IMR-90 (cell line): ENCODE measurements at regions not wholly inside any gene's neighbourhood (a gene's known extent, or its start where the extent isn't known, plus 50 kb on each side); places are given as distances from the start of the nearest gene placed in this dataset.

Experiments used
- ATAC-seq: fragments of 200-7000 bp; cut with Tn5 transposase; 2 replicates; pipeline ENCODE4 v1.9.1; 2020; ENCODE audit warnings: low read depth, mild to moderate bottlenecking, moderate library complexity
- BruUV-seq: library from RNA; stranded (reverse); fragments of 400-500 nt; replicated peaks from 2 replicates; lab custom pipeline; 2021; lab: Mats Ljungman, UMichigan
- CTCF ChIA-PET: fragments of 300-600 bp; formaldehyde crosslinking; extraction: SDS; loops from one replicate; lab custom pipeline; 2021; ENCODE audit warnings: antibody characterized with exemption; lab: Yijun Ruan, JAX
- POLR2A ChIA-PET: fragments of 300-600 bp; sonication (Branson Sonifier 250); formaldehyde crosslinking; loops from one replicate; lab custom pipeline; 2022; ENCODE audit warnings: antibody characterized with exemption; ENCODE audit not compliant: unreplicated experiment; lab: Charles Lee
- DNase-seq: peaks from one replicate; pipeline ENCODE4 v3.0.0; 2013
- H2AFZ ChIP-seq: replicated peaks from 2 replicates; pipeline ENCODE3; 2013; ENCODE audit warnings: low read length, mild to moderate bottlenecking; ENCODE audit not compliant: poor library complexity
- H2AK5ac ChIP-seq: 2 replicates; pipeline ENCODE4 v1.6.1; 2013; ENCODE audit warnings: low read depth, low read length, inconsistent platforms
- H2AK9ac ChIP-seq: replicated peaks from 2 replicates; pipeline ENCODE3; 2013; ENCODE audit warnings: mild to moderate bottlenecking, low read depth, low read length, moderate library complexity; ENCODE audit not compliant: poor library complexity
- H2BK120ac ChIP-seq: 2 replicates; pipeline ENCODE4 v1.6.1; 2013; ENCODE audit warnings: low read depth, low read length, inconsistent platforms
- H2BK15ac ChIP-seq: 3 replicates; pipeline ENCODE4 v1.6.1; 2013; ENCODE audit warnings: low read depth, low read length, inconsistent platforms
- H2BK20ac ChIP-seq: 2 replicates; pipeline ENCODE4 v1.6.1; 2013; ENCODE audit warnings: low read depth, mild to moderate bottlenecking, inconsistent platforms, low read length, moderate library complexity
- H2BK5ac ChIP-seq: 2 replicates; pipeline ENCODE4 v1.6.1; 2013; ENCODE audit warnings: mild to moderate bottlenecking, low read depth, low read length, inconsistent platforms; ENCODE audit not compliant: poor library complexity, severe bottlenecking
- H3K14ac ChIP-seq: replicated peaks from 2 replicates; pipeline ENCODE4 v1.6.1; 2013; ENCODE audit warnings: low read depth, low read length, inconsistent platforms
- H3K18ac ChIP-seq: 2 replicates; pipeline ENCODE4 v1.6.1; 2013; ENCODE audit warnings: low read depth, low read length, control low read depth
- H3K23ac ChIP-seq: 2 replicates; pipeline ENCODE4 v1.6.1; 2013; ENCODE audit warnings: low read depth, low read length, inconsistent platforms
- H3K27ac ChIP-seq: 2 replicates; pipeline ENCODE4 v1.5.1; 2013; ENCODE audit warnings: mild to moderate bottlenecking, control low read depth, low read length; ENCODE audit not compliant: insufficient read depth
- H3K27me3 ChIP-seq: 2 replicates; pipeline ENCODE4 v1.6.1; 2013; ENCODE audit warnings: low read length; ENCODE audit not compliant: control insufficient read depth, insufficient read depth
- H3K36me3 ChIP-seq: 2 replicates; pipeline ENCODE4 v1.6.1; 2013; ENCODE audit warnings: low read length, mixed read lengths; ENCODE audit not compliant: control insufficient read depth, insufficient read depth
- H3K4ac ChIP-seq: 2 replicates; pipeline ENCODE4 v1.6.1; 2013; ENCODE audit warnings: low read depth, low read length, inconsistent platforms
- H3K4me1 ChIP-seq: 2 replicates; pipeline ENCODE4 v1.6.1; 2013; ENCODE audit warnings: low read length, mixed read lengths; ENCODE audit not compliant: control insufficient read depth, insufficient read depth
- H3K4me2 ChIP-seq: 2 replicates; pipeline ENCODE4 v1.6.1; 2013; ENCODE audit warnings: low read depth, mild to moderate bottlenecking, control low read depth, low read length, moderate library complexity
- H3K4me3 ChIP-seq: 2 replicates; pipeline ENCODE4 v1.5.1; 2013; ENCODE audit warnings: low read depth, mild to moderate bottlenecking, control low read depth, low read length, moderate library complexity; ENCODE audit not compliant: insufficient read depth
- H3K56ac ChIP-seq: 2 replicates; pipeline ENCODE4 v1.6.1; 2013; ENCODE audit warnings: low read length, inconsistent platforms; ENCODE audit not compliant: insufficient read depth; ENCODE audit errors: extremely low read depth
- H3K79me1 ChIP-seq, 2 experiments: 2 replicates each; pipeline ENCODE4 v1.6.1; 2013; ENCODE audit warnings: low read length in 2 of 2, inconsistent platforms in 1 of 2, low read depth in 1 of 2
- H3K9ac ChIP-seq: 2 replicates; pipeline ENCODE4 v1.6.1; 2013; ENCODE audit warnings: low read depth, low read length, control low read depth
- H3K9me1 ChIP-seq: 2 replicates; pipeline ENCODE4 v1.6.1; 2013; ENCODE audit warnings: low read length, inconsistent platforms; ENCODE audit not compliant: insufficient read depth
- H3K9me3 ChIP-seq: 2 replicates; pipeline ENCODE4 v1.6.1; 2013; ENCODE audit warnings: low read length; ENCODE audit not compliant: control insufficient read depth, insufficient read depth
- H4K20me1 ChIP-seq: 2 replicates; pipeline ENCODE4 v1.6.1; 2013; ENCODE audit warnings: low read length, inconsistent platforms; ENCODE audit not compliant: insufficient read depth
- H4K5ac ChIP-seq: 2 replicates; pipeline ENCODE4 v1.6.1; 2013; ENCODE audit warnings: mild to moderate bottlenecking, low read depth, low read length, control low read depth
- H4K8ac ChIP-seq, 2 experiments: 2 replicates each; pipeline ENCODE4 v1.6.1; 2013; ENCODE audit warnings: low read depth in 2 of 2, low read length in 2 of 2, control low read depth in 1 of 2, inconsistent platforms in 1 of 2
- H4K91ac ChIP-seq: 2 replicates; pipeline ENCODE4 v1.6.1; 2013; ENCODE audit warnings: low read depth, low read length, inconsistent platforms; ENCODE audit not compliant: insufficient read depth
- BHLHE40 ChIP-seq: fragments of 150-350 bp; IDR thresholded peaks from 2 replicates; pipeline ENCODE4 v1.6.1; 2016; ENCODE audit warnings: mild to moderate bottlenecking, low read depth, low read length
- CEBPB ChIP-seq: IDR thresholded peaks from 2 replicates; pipeline ENCODE4 v1.6.1; 2012; ENCODE audit warnings: low read depth, low read length, improper control_type of control experiment
- CHD1 ChIP-seq: IDR thresholded peaks from 2 replicates; pipeline ENCODE4 v1.6.1; 2012; ENCODE audit warnings: low read depth, low read length, improper control_type of control experiment
- FOS ChIP-seq: fragments of 150-350 bp; IDR thresholded peaks from 2 replicates; pipeline ENCODE4 v1.6.1; 2016; ENCODE audit warnings: low read depth, low read length
- MAFK ChIP-seq: IDR thresholded peaks from 2 replicates; pipeline ENCODE4 v1.6.1; 2012; ENCODE audit warnings: low read depth, low read length, improper control_type of control experiment
- MAZ ChIP-seq: IDR thresholded peaks from 2 replicates; pipeline ENCODE4 v1.6.1; 2012; ENCODE audit warnings: low read depth, mild to moderate bottlenecking, low read length, improper control_type of control experiment, moderate library complexity, borderline replicate concordance
- MXI1 ChIP-seq: IDR thresholded peaks from 2 replicates; pipeline ENCODE4 v1.6.1; 2012; ENCODE audit warnings: low read depth, mild to moderate bottlenecking, low read length, moderate library complexity, borderline replicate concordance
- NFE2L2 ChIP-seq: fragments of 150-350 bp; IDR thresholded peaks from 2 replicates; pipeline ENCODE4 v1.6.1; 2016; ENCODE audit warnings: low read depth, mild to moderate bottlenecking, low read length
- POLR2A ChIP-seq: IDR thresholded peaks from 2 replicates; pipeline ENCODE4 v1.6.1; 2012; ENCODE audit warnings: mild to moderate bottlenecking, low read depth, low read length
- RAD21 ChIP-seq: IDR thresholded peaks from 2 replicates; pipeline ENCODE4 v1.6.1; 2012; ENCODE audit warnings: low read length, improper control_type of control experiment
- RCOR1 ChIP-seq: IDR thresholded peaks from 2 replicates; pipeline ENCODE4 v1.6.1; 2012; ENCODE audit warnings: mild to moderate bottlenecking, low read length, improper control_type of control experiment; ENCODE audit not compliant: insufficient replicate concordance
- RFX5 ChIP-seq: IDR thresholded peaks from 2 replicates; pipeline ENCODE4 v1.8.0; 2012; ENCODE audit warnings: low read depth, mild to moderate bottlenecking, low read length, moderate library complexity
- SMC3 ChIP-seq: fragments of 150-350 bp; IDR thresholded peaks from 2 replicates; pipeline ENCODE4 v1.6.1; 2016; ENCODE audit warnings: low read depth, mild to moderate bottlenecking, antibody characterized with exemption, low read length, moderate library complexity
- WGBS, 2 experiments: methylation state at CpG; one replicate each; pipeline versions ENCODE4 v1.1.5 to v1.1.7; 2013; ENCODE audit warnings: missing lambda C conversion rate in 2 of 2; ENCODE audit not compliant: insufficient read length in 1 of 2; ENCODE audit errors: extremely low coverage in 2 of 2; 5-methylcytosine and 5-hydroxymethylcytosine counted together
- dilution Hi-C: fragments of 300-500 bp; cut with HindIII; formaldehyde crosslinking; loops from one replicate; pipeline ENCODE4 v1.14.3; 2018; ENCODE audit warnings: low sequenced_read_pairs; ENCODE audit not compliant: unreplicated experiment
- in situ Hi-C: fragments of 300-500 bp; cut with MboI; formaldehyde crosslinking; loops from 3 replicates; pipeline ENCODE4 v1.14.3; 2019; ENCODE audit warnings: low sequenced_read_pairs, inconsistent platforms, mixed read lengths
- intact Hi-C: fragments of 100-400 bp; cut with micrococcal nuclease; formaldehyde crosslinking; loops from 2 replicates; pipeline ENCODE4 v1.10.0; 2022
- TF ChIP-seq, protein P1 (sequence below): fragments of 150-350 bp; IDR thresholded peaks from 2 replicates; pipeline ENCODE4 v1.6.1; 2017; ENCODE audit warnings: mild to moderate bottlenecking, antibody characterized with exemption, low read length, low read depth
- TF ChIP-seq, protein P2 (sequence below): conservative IDR thresholded peaks from 2 replicates; pipeline ENCODE4 v1.5.1; 2012; ENCODE audit warnings: mild to moderate bottlenecking, low read depth, low read length, improper control_type of control experiment
- TF ChIP-seq, protein P3 (sequence below): fragments of 150-350 bp; IDR thresholded peaks from 2 replicates; pipeline ENCODE4 v1.6.1; 2016; ENCODE audit warnings: low read depth, mild to moderate bottlenecking, low read length, moderate library complexity, borderline replicate concordance

DNA sequence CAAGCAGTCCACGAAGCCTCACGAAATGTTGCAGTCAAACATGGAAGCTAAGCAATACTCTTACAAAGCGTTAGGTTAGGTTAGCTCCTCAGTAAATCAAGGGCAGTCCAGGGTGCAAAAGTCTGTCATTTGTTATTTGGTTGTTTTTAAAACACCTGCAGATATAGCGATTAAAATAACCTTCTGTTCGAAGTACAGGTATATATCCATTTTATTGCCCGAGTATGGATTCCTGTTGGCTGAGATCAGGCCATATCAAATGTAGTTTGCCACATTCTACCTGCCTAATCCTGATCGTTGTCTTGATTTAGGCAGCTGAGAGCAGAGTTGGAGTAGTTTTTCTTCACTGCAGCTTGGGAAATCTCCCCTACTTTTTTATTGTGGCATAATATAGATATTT, 99.5 kb upstream of the EPB41L3 start:
- H3K9me3 ChIP-seq: no peaks in the 10 kb centered on the region
- no peak overlapping the region for H3K4ac ChIP-seq
- ATAC-seq (no peak), DNase-seq (no peak)
- no peak overlapping the region for H2BK20ac ChIP-seq
- H3K9ac ChIP-seq: no peak overlapping the region
- in situ Hi-C loops (no loop called here), dilution Hi-C loops (no loop called here), intact Hi-C loops (no loop called here)
- no peak overlapping the region for H3K56ac ChIP-seq
- H2BK15ac ChIP-seq: no peak overlapping the region
- no peaks in the 10 kb centered on the region for H3K9me1 ChIP-seq
- H3K27ac ChIP-seq: no peak overlapping the region
- H3K4me3 ChIP-seq: no peak overlapping the region
- H4K8ac ChIP-seq: no peak overlapping the region
- H3K18ac ChIP-seq: no peak overlapping the region
- no peaks in the 10 kb centered on the region for H3K36me3 ChIP-seq
- no peak overlapping the region for H3K23ac ChIP-seq
- H3K27me3 ChIP-seq: peaks cover 8% of the 10 kb centered on the region
- H3K4me2 ChIP-seq: no peak overlapping the region
- no peak overlapping the region for H4K5ac ChIP-seq
- no peak overlapping the region for H2BK120ac ChIP-seq
- 80% methylated on average over 1 of the region's 7 CpGs; no CpG with 5 or more reads in 1 of the 2 experiments for WGBS, 2 experiments
- TF ChIP-seq BHLHE40: no peak
- TF ChIP-seq RAD21: no peak
- no peak for TF ChIP-seq MXI1
- TF ChIP-seq, protein P1, sequence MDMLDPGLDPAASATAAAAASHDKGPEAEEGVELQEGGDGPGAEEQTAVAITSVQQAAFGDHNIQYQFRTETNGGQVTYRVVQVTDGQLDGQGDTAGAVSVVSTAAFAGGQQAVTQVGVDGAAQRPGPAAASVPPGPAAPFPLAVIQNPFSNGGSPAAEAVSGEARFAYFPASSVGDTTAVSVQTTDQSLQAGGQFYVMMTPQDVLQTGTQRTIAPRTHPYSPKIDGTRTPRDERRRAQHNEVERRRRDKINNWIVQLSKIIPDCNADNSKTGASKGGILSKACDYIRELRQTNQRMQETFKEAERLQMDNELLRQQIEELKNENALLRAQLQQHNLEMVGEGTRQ: no peak
- no peak for TF ChIP-seq POLR2A
- TF ChIP-seq FOS: no peak
- TF ChIP-seq, protein P2, sequence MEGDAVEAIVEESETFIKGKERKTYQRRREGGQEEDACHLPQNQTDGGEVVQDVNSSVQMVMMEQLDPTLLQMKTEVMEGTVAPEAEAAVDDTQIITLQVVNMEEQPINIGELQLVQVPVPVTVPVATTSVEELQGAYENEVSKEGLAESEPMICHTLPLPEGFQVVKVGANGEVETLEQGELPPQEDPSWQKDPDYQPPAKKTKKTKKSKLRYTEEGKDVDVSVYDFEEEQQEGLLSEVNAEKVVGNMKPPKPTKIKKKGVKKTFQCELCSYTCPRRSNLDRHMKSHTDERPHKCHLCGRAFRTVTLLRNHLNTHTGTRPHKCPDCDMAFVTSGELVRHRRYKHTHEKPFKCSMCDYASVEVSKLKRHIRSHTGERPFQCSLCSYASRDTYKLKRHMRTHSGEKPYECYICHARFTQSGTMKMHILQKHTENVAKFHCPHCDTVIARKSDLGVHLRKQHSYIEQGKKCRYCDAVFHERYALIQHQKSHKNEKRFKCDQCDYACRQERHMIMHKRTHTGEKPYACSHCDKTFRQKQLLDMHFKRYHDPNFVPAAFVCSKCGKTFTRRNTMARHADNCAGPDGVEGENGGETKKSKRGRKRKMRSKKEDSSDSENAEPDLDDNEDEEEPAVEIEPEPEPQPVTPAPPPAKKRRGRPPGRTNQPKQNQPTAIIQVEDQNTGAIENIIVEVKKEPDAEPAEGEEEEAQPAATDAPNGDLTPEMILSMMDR: no peak
- no peak for TF ChIP-seq CEBPB
- TF ChIP-seq NFE2L2: no peak
- no peak for TF ChIP-seq CHD1
- TF ChIP-seq RCOR1: no peak
- TF ChIP-seq RFX5: no peak
- no peak for TF ChIP-seq MAZ
- no peak for TF ChIP-seq MAFK
- TF ChIP-seq, protein P3, sequence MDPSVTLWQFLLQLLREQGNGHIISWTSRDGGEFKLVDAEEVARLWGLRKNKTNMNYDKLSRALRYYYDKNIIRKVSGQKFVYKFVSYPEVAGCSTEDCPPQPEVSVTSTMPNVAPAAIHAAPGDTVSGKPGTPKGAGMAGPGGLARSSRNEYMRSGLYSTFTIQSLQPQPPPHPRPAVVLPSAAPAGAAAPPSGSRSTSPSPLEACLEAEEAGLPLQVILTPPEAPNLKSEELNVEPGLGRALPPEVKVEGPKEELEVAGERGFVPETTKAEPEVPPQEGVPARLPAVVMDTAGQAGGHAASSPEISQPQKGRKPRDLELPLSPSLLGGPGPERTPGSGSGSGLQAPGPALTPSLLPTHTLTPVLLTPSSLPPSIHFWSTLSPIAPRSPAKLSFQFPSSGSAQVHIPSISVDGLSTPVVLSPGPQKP: no peak
- TF ChIP-seq SMC3: no peak
- H2AK9ac ChIP-seq: no peak overlapping the region
- ChIA-PET CTCF (no interaction called here), POLR2A (no interaction called here)
- no peaks in the 10 kb centered on the region for H3K79me1 ChIP-seq
- BruUV-seq: no TSS peak
- no peak overlapping the region for H2BK5ac ChIP-seq
- no peak overlapping the region for H2AFZ ChIP-seq
- H4K91ac ChIP-seq: no peak overlapping the region
- H3K14ac ChIP-seq: no peak overlapping the region
- H2AK5ac ChIP-seq: no peak overlapping the region
- no peaks in the 10 kb centered on the region for H4K20me1 ChIP-seq
- H3K4me1 ChIP-seq: no peaks in the 10 kb centered on the region
